Fibroblast of upper back skin (primary cell): ENCODE measurements at regions not wholly inside any gene's neighbourhood (a gene's known extent, or its start where the extent isn't known, plus 50 kb on each side); places are given as distances from the start of the nearest gene placed in this dataset.
A peak's percentile ranks its signal among the peaks of the same experiment; 100 is the strongest.

Experiments used
- DNase-seq: peaks from one replicate; pipeline ENCODE4 v3.0.0-alpha.2; 2013

- no peak for DNase-seq
These were observed 51.0 kb upstream of the SNRPB2 start for GRCh38 chr20:16678779-16679178.

DNA sequence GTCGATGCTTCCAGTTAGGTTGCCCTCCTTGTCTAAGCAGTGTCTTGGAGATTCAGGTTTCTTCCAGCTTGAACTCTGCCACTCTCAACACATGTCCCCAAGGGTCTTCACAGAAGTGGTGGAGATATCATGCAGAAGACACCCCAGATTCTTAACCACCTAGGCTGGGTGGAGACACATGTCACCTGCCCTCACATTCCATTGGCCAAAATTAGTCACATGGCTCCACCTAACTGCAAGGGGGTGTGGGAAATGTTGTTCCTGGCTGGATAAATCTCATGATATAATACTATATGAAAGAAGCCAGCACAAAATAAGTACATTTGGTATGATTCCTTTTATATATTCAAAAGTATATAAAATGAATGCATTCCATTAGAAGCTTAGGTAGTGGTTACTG lies 52.9 kb upstream of the SNRPB2 start:
- DNase-seq, result no peak

GRCh38 chr20:16675001-16675564 lies 54.7 kb upstream of the SNRPB2 start:
- DNase-seq, result no peak

GRCh38 chr20:16674243-16674642 lies 55.6 kb upstream of the SNRPB2 start:
- DNase-seq, result no peak

- no peak for DNase-seq
These were observed 57.5 kb upstream of the SNRPB2 start for GRCh38 chr20:16672299-16672698.

GRCh38 chr20:16671753-16672152 lies 58.1 kb upstream of the SNRPB2 start:
- DNase-seq, result no peak

DNA sequence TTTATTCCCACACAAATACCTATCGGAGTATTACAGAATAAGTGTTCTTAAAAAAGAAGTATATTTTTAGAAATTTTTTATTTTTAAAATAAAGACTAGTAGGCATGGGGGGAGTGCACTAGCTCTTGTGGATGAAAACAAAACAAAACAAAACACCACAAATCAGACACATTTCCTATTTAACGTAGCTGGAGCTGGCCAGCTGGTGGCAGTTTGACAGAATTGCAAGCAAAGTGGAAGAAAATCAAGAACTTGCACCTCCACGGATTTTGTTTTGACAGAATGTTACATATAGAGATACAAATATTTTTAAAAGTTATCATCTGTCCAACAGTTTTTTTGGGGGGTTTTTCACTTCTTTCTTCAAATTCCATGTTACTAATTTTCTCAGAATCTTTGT lies 63.6 kb upstream of the SNRPB2 start:
- no peak for DNase-seq

DNA sequence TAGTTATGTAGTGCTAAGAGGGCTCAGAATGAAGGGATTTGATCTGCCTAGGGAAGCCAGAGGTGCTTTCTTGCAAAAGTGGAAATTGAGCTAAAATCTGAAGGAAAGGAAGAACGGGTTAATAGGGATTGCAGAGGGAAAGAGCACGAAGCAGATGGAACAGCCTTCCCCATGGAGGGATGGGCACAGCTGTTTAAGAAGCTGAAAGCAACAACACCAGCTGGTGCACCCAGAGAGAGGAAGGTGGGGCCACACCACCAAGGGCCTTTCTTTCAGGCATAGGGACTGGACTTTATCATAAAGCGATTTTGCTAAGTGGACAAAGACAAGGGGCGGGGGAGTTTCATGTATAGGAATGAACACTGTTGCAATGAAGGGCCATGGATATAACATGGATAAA lies 65.8 kb upstream of the SNRPB2 start:
- DNase-seq, result no peak

DNA sequence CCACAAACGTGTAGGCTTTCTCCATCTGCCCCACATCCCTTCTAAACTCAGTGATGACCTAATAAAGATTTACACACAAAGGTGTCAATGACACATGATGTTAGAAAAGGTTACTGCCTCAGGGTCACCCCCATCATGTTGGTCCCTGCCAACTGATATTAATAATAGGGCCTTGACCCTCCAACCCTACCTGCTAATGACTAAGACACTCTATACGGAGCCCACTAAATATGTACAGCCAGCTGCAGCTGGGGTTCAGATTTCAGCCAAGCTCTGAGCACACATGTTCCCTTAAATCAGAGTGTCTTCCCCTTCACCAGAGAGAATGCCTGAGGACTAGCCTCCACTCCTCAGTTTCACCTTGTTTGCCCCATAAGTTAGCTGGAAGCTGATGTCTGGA lies 67.4 kb upstream of the SNRPB2 start:
- no peak for DNase-seq

GRCh38 chr20:16661756-16662155 lies 68.1 kb upstream of the SNRPB2 start:
- peak; percentile 1 for DNase-seq

DNA sequence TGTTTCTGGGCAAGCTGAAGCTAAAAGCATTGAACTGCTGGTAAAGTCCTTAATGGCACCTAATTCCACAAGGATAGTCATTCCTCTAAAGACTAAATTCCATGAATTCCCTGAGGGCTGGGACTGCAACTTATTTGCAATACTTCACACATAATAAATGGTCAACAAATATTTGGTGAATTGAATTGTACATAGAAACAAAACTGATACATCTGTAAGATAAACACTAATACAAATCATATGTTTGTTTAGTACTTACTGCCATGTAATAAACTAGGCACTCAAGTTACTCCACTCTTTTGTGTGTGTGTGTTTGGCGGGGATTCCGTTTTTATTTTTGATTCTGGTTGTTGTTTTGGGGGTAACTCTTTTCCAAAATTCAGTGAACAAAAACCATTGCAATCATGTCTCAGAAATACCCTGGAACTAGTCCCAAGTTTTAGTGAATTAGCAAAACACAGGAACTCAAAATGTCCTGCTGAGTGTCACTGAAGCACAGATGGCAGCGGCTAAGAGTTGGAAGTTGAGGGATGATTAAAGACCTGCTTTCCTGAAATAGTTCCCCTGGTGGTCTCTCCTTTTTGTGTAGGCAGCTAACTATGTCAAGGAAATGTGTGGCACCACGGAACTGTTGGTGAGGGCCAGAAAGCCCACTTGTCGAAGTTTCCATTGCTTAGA lies 74.8 kb upstream of the SNRPB2 start:
- DNase-seq, result no peak

- no peak for DNase-seq
These were observed 76.6 kb upstream of the SNRPB2 start for GRCh38 chr20:16653266-16653665.

- no peak for DNase-seq
These were observed 74.8 kb upstream of the KIF16B start for GRCh38 chr20:16647875-16648597.

GRCh38 chr20:16641511-16642023 lies 68.3 kb upstream of the KIF16B start:
- DNase-seq, result peak; percentile 2

DNA sequence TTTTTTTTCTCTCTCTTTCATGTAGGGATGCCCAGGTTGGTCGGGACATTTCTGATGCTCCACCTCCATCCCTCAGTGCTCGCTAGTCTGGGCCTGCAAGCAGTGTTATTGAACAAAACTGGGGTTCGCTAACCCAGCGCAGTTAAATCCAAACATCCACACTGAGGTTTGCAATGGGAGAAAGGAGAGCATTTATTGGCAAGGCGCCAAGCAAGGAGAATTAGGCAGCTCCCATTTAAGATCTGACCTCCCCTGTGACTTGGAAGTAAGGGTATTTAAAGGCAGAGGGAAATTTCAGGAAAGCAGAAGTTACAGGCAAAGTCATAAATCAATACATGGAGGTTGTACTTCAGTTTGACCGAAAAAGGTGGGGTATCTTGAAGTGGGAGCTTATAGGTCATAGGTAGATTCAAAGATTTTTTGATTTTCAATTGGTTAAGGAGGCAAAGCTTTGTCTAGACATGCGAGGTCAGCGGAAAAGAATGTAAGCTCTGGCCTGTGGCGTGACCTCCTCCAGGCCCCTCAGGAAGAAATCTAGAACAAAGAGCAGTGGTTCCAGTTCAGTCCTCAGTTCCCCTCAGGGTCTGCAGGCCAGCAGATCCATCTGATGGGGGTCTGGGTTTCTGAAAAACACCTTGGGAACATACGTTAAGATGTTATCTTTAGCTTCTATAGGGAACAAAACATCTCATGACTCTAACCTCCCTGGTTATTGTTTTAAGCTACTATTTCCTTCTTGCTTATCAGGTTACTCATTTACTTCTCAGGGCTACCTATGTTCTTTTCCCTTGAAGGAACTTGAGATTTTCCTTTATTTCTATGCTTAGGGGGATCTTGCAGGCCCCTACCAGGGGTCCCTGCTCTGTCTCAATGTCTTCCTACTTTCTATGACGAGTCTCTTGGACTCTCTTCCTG lies 66.0 kb upstream of the KIF16B start:
- no peak for DNase-seq

GRCh38 chr20:16637797-16638196 lies 64.5 kb upstream of the KIF16B start:
- no peak for DNase-seq

- no peak for DNase-seq
These were observed 53.6 kb upstream of the KIF16B start for GRCh38 chr20:16626849-16627248.

- no peak for DNase-seq
These were observed 50.9 kb upstream of the KIF16B start for GRCh38 chr20:16624106-16624505.
